ENCODE measurements at regions not wholly inside any gene's neighbourhood (a gene's known extent, or its start where the extent isn't known, plus 50 kb on each side); places are given as distances from the start of the nearest gene placed in this dataset.

GRCh38 chrX:139023531-139023930 lies 312.0 kb upstream of the FGF13 start:
- Histone ChIP-seq H3K4me3 (no peak overlapping the region), H3K27me3 (no peaks in the 10 kb centered on the region), H3K36me3 (no peaks in the 10 kb centered on the region), H3K4me1 (no peaks in the 10 kb centered on the region), H3K27ac (no peak overlapping the region), H3K9me3 (no peaks in the 10 kb centered on the region)
- WGBS, 2 donors (ENCODE audit: low coverage in 1 of 2), result 73 to 81% methylated on average over 3 of the region's 3 CpGs
- DNase-seq, result no peak
- TF ChIP-seq CTCF (IDR thresholded peaks at IDR 0.05), result no peak
- TF ChIP-seq POLR2A (IDR thresholded peaks at IDR 0.05), result no peak
- no peak for TF ChIP-seq POLR2AphosphoS5 (IDR thresholded peaks at IDR 0.05)
- no peak for TF ChIP-seq EP300 (IDR thresholded peaks at IDR 0.05; ENCODE audit: low read depth)
- in situ Hi-C loops (cut with MboI; ENCODE audit: low pct_ligation_motif_present in 1 of 4, low pct_unique_long_range_greater_than_20kb in 1 of 4, low sequenced_read_pairs in 3 of 4) (no loop called here), intact Hi-C loops (cut with DNase I; ENCODE audit: low total_unique reads) (no loop called here)

GRCh38 chrX:139020801-139021200 lies 309.3 kb upstream of the FGF13 start:
- Histone ChIP-seq H3K27me3 (no peaks in the 10 kb centered on the region), H3K4me3 (no peak overlapping the region), H3K36me3 (no peaks in the 10 kb centered on the region), H3K27ac (no peak overlapping the region), H3K4me1 (no peaks in the 10 kb centered on the region), H3K9me3 (no peaks in the 10 kb centered on the region)
- intact Hi-C loops (cut with DNase I; ENCODE audit: low total_unique reads), result no loop called here
- WGBS, 2 donors (ENCODE audit: low coverage in 1 of 2), result 47 to 49% methylated on average over 2 to 3 of the region's 3 CpGs
- no peak for TF ChIP-seq POLR2AphosphoS5 (IDR thresholded peaks at IDR 0.05)
- no peak for TF ChIP-seq POLR2A (IDR thresholded peaks at IDR 0.05)
- TF ChIP-seq CTCF (IDR thresholded peaks at IDR 0.05), result no peak
- no peak for TF ChIP-seq EP300 (IDR thresholded peaks at IDR 0.05; ENCODE audit: low read depth)
- no peak for DNase-seq
- in situ Hi-C loops (cut with MboI; ENCODE audit: low pct_ligation_motif_present in 1 of 4, low pct_unique_long_range_greater_than_20kb in 1 of 4, low sequenced_read_pairs in 3 of 4), result no loop called here

- in situ Hi-C loops (cut with MboI; ENCODE audit: low pct_ligation_motif_present in 1 of 4, low pct_unique_long_range_greater_than_20kb in 1 of 4, low sequenced_read_pairs in 3 of 4), result no loop called here
- Histone ChIP-seq H3K4me1 (no peaks in the 10 kb centered on the region), H3K27ac (no peak overlapping the region), H3K27me3 (no peaks in the 10 kb centered on the region), H3K36me3 (no peaks in the 10 kb centered on the region), H3K9me3 (no peaks in the 10 kb centered on the region), H3K4me3 (no peak overlapping the region)
- TF ChIP-seq CTCF (IDR thresholded peaks at IDR 0.05) (no peak), POLR2A (IDR thresholded peaks at IDR 0.05) (no peak), EP300 (IDR thresholded peaks at IDR 0.05; ENCODE audit: low read depth) (no peak), POLR2AphosphoS5 (IDR thresholded peaks at IDR 0.05) (no peak)
- intact Hi-C loops (cut with DNase I; ENCODE audit: low total_unique reads), result no loop called here
- WGBS, 2 donors (ENCODE audit: low coverage in 1 of 2), result 33 to 62% methylated on average over 1 to 2 of the region's 2 CpGs
- no peak for DNase-seq
Measured at GRCh38 chrX:139018436-139018835, 306.9 kb upstream of the FGF13 start.

GRCh38 chrX:139015627-139016026 lies 304.1 kb upstream of the FGF13 start:
- 78 to 89% methylated on average over 1 of the region's 1 CpG for WGBS, 2 donors (ENCODE audit: low coverage in 1 of 2)
- H3K27me3 ChIP-seq, result no peaks in the 10 kb centered on the region
- in situ Hi-C loops (cut with MboI; ENCODE audit: low pct_ligation_motif_present in 1 of 4, low pct_unique_long_range_greater_than_20kb in 1 of 4, low sequenced_read_pairs in 3 of 4), result no loop called here
- H3K27ac ChIP-seq, result no peak overlapping the region
- intact Hi-C loops (cut with DNase I; ENCODE audit: low total_unique reads), result no loop called here
- H3K36me3 ChIP-seq, result no peaks in the 10 kb centered on the region
- no peak for DNase-seq
- TF ChIP-seq EP300 (IDR thresholded peaks at IDR 0.05; ENCODE audit: low read depth), result no peak
- no peak for TF ChIP-seq CTCF (IDR thresholded peaks at IDR 0.05)
- TF ChIP-seq POLR2A (IDR thresholded peaks at IDR 0.05), result no peak
- no peak for TF ChIP-seq POLR2AphosphoS5 (IDR thresholded peaks at IDR 0.05)
- no peaks in the 10 kb centered on the region for H3K4me1 ChIP-seq
- no peaks in the 10 kb centered on the region for H3K9me3 ChIP-seq
- no peak overlapping the region for H3K4me3 ChIP-seq

All from transverse colon (tissue), 4 donors.